Lower leg skin (tissue), 3 donors: ENCODE measurements at regions not wholly inside any gene's neighbourhood (a gene's known extent, or its start where the extent isn't known, plus 50 kb on each side); places are given as distances from the start of the nearest gene placed in this dataset.

Experiments used
- POLR2A ChIP-seq, 2 donors: fragments of 450-650 bp; IDR thresholded peaks; one replicate each; pipeline ENCODE4 v1.6.1; 2016 to 2017; ENCODE audit warnings: antibody characterized with exemption in 2 of 2, mild to moderate bottlenecking in 1 of 2, moderate library complexity in 1 of 2
- TF ChIP-seq, protein P1 (sequence below), 3 donors: fragments of 450-650 bp; IDR thresholded peaks; one replicate each; pipeline ENCODE4 v1.5.1; 2016; ENCODE audit warnings: antibody characterized with exemption in 3 of 3, mild to moderate bottlenecking in 3 of 3, moderate library complexity in 2 of 3

DNA sequence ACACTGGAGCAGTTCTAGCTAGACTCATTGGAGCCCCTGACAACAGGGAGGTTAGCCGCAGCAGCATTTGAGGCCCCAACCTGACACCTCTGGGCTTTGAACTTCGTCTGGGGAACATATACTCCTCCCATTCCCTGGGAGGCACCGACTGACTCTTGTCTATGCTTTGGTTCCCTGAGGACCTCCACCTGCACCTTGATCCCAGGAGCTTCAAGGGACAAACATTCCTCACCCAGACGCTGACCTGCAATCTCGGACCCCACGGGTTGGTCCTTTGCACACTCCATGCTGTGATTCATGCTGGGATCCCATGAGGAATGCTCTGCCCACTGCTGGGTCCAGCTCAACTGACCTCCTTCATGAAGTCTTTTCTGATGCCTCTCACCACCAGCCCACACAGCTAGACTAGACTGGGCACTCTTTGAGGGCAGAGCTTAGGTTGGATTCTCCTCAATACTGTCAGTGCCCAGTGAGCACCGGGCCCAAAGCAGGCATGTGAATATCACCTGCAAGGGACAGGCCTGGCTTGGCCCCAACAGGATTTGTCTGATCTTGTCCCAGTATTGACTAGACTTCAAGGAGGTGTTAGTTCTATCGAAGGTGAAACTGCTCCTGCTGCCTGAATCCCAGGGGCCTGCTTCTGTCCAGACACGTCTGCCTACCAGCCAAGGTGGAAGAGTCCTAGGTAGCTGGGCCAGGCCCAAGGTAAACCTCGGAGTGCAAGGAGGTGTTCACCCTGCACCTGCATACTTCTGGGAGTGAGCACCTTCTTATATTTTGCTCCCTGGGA lies 51.8 kb upstream of the ZBTB43 start:
- TF ChIP-seq, protein P1, sequence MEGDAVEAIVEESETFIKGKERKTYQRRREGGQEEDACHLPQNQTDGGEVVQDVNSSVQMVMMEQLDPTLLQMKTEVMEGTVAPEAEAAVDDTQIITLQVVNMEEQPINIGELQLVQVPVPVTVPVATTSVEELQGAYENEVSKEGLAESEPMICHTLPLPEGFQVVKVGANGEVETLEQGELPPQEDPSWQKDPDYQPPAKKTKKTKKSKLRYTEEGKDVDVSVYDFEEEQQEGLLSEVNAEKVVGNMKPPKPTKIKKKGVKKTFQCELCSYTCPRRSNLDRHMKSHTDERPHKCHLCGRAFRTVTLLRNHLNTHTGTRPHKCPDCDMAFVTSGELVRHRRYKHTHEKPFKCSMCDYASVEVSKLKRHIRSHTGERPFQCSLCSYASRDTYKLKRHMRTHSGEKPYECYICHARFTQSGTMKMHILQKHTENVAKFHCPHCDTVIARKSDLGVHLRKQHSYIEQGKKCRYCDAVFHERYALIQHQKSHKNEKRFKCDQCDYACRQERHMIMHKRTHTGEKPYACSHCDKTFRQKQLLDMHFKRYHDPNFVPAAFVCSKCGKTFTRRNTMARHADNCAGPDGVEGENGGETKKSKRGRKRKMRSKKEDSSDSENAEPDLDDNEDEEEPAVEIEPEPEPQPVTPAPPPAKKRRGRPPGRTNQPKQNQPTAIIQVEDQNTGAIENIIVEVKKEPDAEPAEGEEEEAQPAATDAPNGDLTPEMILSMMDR (IDR thresholded peaks at IDR 0.05): no peak
- no peak for TF ChIP-seq POLR2A (IDR thresholded peaks at IDR 0.05)
